Neutrophil (primary cell): ENCODE measurements at regions not wholly inside any gene's neighbourhood (a gene's known extent, or its start where the extent isn't known, plus 50 kb on each side); places are given as distances from the start of the nearest gene placed in this dataset.

Source experiments
- H3K27ac ChIP-seq: fragments of 200-600 bp; sonication (generic); 2 replicates; pipeline ENCODE4 v1.5.1; 2016; ENCODE audit warnings: mild to moderate bottlenecking, moderate library complexity
- H3K27me3 ChIP-seq: fragments of 200-600 bp; sonication (generic); 2 replicates; pipeline ENCODE4 v1.6.0; 2016; ENCODE audit warnings: mild to moderate bottlenecking
- H3K36me3 ChIP-seq: fragments of 200-600 bp; sonication (generic); 2 replicates; pipeline ENCODE4 v1.5.1; 2017
- H3K4me1 ChIP-seq, 2 experiments: fragments of 200-600 bp in 1 of 2; sonication (generic) in 1 of 2; 1 replicate in 1 of 2; 2 replicates in 1 of 2; pipeline versions ENCODE4 v1.5.1 to v1.6.1; 2013 to 2016; ENCODE audit warnings: low read depth in 1 of 2, low read length in 1 of 2, mild to moderate bottlenecking in 1 of 2, moderate library complexity in 1 of 2; ENCODE audit not compliant: control insufficient read depth in 1 of 2, insufficient read depth in 1 of 2
- H3K4me3 ChIP-seq, 2 experiments: fragments of 200-600 bp in 1 of 2; sonication (generic) in 1 of 2; 1 replicate in 1 of 2; 2 replicates in 1 of 2; pipeline ENCODE4 v1.5.1; 2013 to 2016; ENCODE audit warnings: low read depth in 1 of 2, low read length in 1 of 2, mild to moderate bottlenecking in 1 of 2, moderate library complexity in 1 of 2
- H3K9me3 ChIP-seq: fragments of 200-600 bp; sonication (generic); 2 replicates; pipeline ENCODE4 v1.5.1; 2016
- CTCF ChIP-seq: fragments of 200-600 bp; sonication (generic); IDR thresholded peaks from 2 replicates; pipeline ENCODE4 v1.5.1; 2016; ENCODE audit warnings: antibody characterized with exemption

GRCh38 chr1:221106616-221107015, 227.4 kb downstream of the HLX start:
- Histone ChIP-seq H3K27ac (no peak overlapping the region), H3K9me3 (no peaks in the 10 kb centered on the region), H3K4me1 (peaks cover 0 to 6% of the 10 kb centered on the region in 2 experiments), H3K4me3 (no peak overlapping the region), H3K36me3 (no peaks in the 10 kb centered on the region), H3K27me3 (no peaks in the 10 kb centered on the region)
- no peak for TF ChIP-seq CTCF

- Histone ChIP-seq H3K4me3 (no peak overlapping the region), H3K36me3 (no peaks in the 10 kb centered on the region), H3K9me3 (no peaks in the 10 kb centered on the region), H3K27me3 (no peaks in the 10 kb centered on the region), H3K4me1 (peaks cover 0 to 3% of the 10 kb centered on the region in 2 experiments), H3K27ac (no peak overlapping the region)
- TF ChIP-seq CTCF: no peak
Measured at GRCh38 chr1:221109930-221110329, 230.7 kb downstream of the HLX start.

GRCh38 chr1:221117133-221117532, 237.9 kb downstream of the HLX start:
- Histone ChIP-seq H3K27me3 (no peaks in the 10 kb centered on the region), H3K4me1 (peaks cover 7 to 8% of the 10 kb centered on the region in 2 experiments), H3K9me3 (no peaks in the 10 kb centered on the region), H3K27ac (no peak overlapping the region), H3K36me3 (no peaks in the 10 kb centered on the region), H3K4me3 (no peak overlapping the region)
- no peak for TF ChIP-seq CTCF

- Histone ChIP-seq H3K27ac (no peak overlapping the region), H3K36me3 (no peaks in the 10 kb centered on the region), H3K27me3 (no peaks in the 10 kb centered on the region), H3K9me3 (no peaks in the 10 kb centered on the region), H3K4me3 (no peak overlapping the region), H3K4me1 (peaks cover 7 to 8% of the 10 kb centered on the region in 2 experiments)
- TF ChIP-seq CTCF: no peak
Measured at GRCh38 chr1:221117548-221117951, 238.3 kb downstream of the HLX start.

- no peak overlapping the region for H3K27ac ChIP-seq
- no peaks in the 10 kb centered on the region for H3K36me3 ChIP-seq
- H3K4me3 ChIP-seq: no peak overlapping the region
- H3K9me3 ChIP-seq: no peaks in the 10 kb centered on the region
- TF ChIP-seq CTCF: no peak
- H3K4me1 ChIP-seq: peaks cover 7 to 8% of the 10 kb centered on the region in 2 experiments
- H3K27me3 ChIP-seq: no peaks in the 10 kb centered on the region
Measured at GRCh38 chr1:221118176-221118937, 239.1 kb downstream of the HLX start.
